NCI-H460 (cell line): ENCODE measurements at regions not wholly inside any gene's neighbourhood (a gene's known extent, or its start where the extent isn't known, plus 50 kb on each side); places are given as distances from the start of the nearest gene placed in this dataset.
"Not testable (repeated sequence)": the region's sequence is repeated elsewhere in the genome, so short reads cannot be mapped to it uniquely, and the experiment has no call there.

Source experiments
- DNase-seq: peaks from one replicate; pipeline ENCODE4 v3.0.0-alpha.2; 2016; ENCODE audit warnings: low read depth; ENCODE audit errors: extremely low read depth

- no peak for DNase-seq
These were observed 696.3 kb upstream of the AGA start for GRCh38 chr4:178138491-178138890.

DNA sequence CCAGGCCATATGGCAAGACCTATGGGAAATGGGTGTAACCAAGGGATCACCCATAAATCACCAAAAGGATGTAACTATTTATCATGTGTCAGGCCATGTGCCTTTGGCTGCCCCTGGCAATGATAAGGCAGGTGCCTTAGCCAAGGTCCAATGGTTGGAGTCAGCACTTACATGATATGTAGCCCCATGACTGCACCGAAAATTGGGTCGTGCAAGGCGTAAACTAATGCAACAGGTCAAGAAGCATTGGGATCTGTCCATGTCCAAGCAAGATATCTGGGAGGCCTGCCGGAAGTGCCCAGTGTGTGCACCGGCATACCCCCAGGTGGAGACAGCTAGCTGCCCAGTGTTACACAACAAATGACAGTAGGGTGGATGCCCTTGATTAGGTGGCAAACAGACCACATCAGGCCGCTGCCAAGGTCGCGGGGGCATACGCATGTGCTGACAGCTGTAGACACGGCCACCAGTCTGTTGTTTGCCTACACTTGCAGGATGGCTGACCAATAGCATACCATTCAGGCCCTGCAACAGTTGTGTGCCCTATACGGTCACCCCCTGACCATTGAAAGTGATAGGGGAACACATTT is 698.2 kb upstream of the AGA start:
- DNase-seq: no peak

DNA sequence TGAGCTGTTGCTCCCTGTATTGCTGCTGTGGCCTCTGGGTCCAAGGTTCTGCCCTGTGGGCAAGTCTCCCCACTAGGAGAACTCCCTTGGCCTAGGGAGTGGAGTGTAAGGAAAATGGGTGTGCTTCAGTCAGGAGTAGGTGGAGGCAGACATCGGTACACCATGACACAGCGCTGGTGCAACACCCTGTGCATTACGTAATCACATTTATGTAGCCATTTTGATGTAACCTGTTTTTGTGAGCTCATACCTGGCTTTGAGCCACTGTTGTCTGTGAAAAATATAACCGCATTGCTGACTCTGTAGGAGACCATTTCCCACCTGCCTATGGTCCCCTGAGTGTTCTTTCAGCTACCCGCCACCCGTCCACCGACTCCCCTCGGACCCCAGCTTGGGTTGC is 700.5 kb upstream of the AGA start:
- no peak for DNase-seq

DNA sequence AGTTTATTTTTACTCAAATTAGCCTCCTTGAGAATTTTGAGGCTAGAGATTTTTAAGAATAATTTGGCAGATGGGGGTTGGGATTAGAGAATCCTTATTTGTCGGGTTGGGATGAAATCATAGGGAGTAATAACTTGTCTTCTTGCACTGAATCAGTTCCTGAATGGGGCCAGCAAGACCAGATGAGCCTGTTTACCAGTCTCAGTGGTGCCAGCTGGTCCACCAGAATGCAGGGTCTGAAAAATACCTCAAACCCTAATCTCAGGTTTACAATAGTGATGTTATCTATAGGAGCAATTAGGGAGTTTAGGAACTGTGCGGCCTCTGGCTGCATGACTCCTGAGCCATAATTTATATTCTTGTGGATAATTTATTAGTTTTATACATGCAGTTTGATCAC is 705.9 kb upstream of the AGA start:
- no peak for DNase-seq

- no peak for DNase-seq
These were observed 723.2 kb upstream of the AGA start for GRCh38 chr4:178165251-178165950.

- no peak for DNase-seq
These were observed 723.7 kb upstream of the AGA start for GRCh38 chr4:178165951-178166308.

DNA sequence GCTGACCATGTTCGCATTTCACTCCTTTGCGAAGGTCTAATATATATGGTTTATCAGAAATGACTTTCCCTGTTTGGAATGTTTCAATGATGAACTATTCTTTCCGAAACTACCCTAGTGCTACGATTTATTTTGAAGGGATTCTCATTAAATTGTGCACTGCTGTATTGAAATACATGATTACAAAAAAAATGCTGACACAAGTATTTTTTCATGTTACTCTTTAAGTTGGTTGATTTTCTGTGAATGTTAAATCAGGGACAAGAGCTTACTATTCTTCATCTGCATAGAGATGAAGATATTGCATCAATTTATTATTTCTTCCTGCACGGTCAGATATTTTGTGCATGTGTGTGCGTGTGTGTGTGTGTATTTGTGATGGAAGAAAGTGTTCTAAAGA is 731.5 kb upstream of the AGA start:
- no peak for DNase-seq

GRCh38 chr4:178174756-178175155 is 732.5 kb upstream of the AGA start:
- DNase-seq: no peak

GRCh38 chr4:178185517-178185916 is 743.3 kb upstream of the AGA start:
- no peak for DNase-seq

GRCh38 chr4:178192611-178193010 is 750.4 kb upstream of the AGA start:
- no peak for DNase-seq

- DNase-seq: no peak
These were observed 754.6 kb upstream of the AGA start for GRCh38 chr4:178196751-178197374.

DNA sequence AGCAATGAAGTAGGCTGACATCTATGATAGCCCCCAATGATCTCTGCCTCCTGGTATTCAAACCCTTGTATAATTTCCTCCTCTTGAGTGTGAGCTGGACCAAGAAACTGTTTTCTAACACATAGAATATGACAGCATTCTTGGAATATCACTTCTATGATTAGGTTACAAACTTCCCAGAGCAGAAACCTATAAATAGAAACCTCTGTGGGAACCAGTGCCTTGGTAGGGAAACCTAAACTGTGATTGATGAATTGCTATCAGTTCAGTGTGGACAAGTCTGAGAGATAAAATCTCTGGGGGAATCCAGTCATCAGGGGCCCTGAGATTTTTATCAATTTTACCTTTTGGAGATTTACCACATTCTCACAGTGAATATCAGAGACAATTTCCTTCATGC is 756.5 kb upstream of the AGA start:
- no peak for DNase-seq

DNA sequence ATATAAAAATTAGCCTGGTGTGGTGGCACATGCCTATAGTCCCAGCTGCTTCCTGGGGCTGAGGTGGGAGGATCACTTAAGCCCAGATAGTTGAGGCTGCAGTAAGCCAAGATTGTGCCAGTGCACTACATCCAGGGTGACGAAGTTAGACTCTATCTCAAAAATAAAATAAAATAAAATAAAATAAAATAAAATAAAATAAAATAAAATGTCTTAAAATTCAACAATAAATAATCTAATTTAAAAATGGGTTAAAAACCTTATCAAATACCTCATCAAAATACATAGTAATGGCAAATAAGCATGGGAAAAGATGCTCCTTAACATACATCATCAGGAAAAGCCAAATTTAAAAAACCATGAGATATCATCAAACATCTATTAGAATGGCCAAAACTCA is 760.2 kb upstream of the AGA start:
- no peak for DNase-seq

- no peak for DNase-seq
These were observed 763.6 kb upstream of the AGA start for GRCh38 chr4:178205826-178206225.

- DNase-seq: no peak
These were observed 773.1 kb upstream of the AGA start for GRCh38 chr4:178215309-178215708.

DNA sequence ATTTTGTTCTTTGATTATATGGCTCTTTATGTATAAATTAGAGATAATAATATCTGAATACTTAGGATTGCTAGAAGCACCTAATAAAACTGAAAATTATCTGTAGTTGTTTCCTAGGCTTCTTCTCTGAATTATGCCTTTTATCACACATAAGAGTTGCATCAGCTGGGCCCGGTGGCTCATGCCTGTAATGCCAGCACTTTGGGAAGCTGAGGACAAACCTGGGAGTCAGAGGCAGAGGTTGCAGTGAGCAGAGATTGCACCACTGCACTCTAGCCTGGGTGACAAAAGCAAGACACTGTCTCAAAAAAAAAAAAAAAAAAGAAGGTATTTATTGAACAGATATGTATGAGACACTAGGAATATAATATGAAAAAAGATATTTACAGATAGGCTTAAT is 773.5 kb upstream of the AGA start:
- no peak for DNase-seq

DNA sequence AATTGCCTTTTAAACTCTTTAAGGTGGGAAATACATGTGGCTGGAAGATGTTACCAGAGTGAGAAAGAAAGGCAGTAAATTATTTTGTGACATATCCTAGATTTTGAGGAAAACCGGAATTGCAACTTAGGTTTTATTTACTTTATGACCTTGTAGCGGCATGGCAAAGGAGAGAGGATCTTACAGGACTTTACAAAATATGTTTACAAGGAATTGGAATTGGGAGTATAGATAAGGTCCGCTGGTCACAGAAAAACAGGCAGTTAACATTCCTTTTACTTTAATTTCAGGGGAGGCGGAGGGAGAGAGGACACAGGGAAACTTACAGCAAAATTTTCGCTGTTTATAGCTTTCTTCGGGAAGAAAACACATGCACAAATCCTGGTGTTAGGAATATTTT is 784.2 kb upstream of the AGA start:
- DNase-seq: not testable (repeated sequence)

DNA sequence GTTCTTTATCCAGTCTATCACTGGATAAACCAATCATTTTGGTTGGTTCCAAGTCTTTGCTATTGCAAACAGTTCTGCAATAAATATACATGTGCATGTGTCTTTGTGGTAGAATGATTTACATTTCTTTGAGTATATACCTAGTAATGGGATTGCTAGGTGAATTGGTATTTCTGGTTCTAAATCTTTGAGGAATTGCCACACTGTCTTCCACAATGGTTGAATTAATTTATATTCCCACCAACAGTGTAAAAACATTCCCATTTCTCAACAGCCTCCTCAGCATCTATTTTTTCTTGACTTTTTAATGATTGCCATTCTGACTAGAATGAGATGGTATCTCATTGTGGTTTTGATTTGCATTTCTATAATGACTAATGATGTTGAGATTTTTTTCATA is 791.7 kb upstream of the AGA start:
- DNase-seq: no peak

- DNase-seq: no peak
These were observed 798.7 kb upstream of the AGA start for GRCh38 chr4:178240891-178241290.

DNA sequence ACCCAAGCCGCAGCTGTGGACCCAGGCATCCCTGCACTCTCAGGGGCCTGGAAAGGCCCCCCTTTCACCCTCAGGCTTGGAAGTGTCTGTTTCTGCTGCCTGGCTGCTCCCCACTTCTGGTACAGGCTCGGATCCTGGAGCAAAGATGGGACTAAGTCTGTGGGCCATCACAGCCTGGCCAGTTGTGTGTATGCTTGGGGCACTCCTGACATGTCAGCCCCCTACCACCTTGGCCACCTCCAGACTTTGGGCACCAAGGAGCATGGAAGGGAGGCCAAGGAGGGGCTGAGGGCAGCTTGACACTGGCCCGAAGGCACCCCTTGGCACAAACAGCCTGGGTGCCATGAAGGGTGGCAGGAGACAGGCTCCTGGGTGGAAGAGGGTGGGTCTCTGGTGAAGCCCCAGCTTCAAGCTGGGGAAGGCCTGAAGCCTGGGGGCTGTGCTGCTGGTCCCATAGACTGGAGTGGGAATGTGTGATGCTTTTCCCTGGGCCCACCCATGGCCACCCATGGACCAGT is 799.4 kb upstream of the AGA start:
- DNase-seq: no peak

DNA sequence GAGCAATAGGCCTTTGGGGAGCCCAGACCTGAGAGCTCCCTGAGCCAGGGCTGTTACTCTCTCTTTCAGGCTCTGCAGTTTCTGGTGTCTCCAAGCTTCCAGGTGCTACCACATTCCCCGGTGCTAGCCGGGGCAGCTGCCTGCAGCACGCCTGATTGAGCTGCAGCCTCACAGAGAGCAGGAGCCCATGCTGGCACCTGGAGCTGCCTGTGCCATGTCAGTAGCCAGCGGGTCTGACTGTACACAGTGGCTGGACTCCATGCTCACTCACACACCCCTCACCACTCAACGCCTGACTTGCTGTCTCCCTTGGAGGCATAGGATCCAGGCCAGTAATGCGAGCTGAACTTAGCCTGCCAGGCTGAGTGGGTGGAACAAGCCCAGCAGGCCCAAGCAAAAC is 800.4 kb upstream of the AGA start:
- DNase-seq: no peak

- DNase-seq: no peak
These were observed 802.5 kb upstream of the AGA start for GRCh38 chr4:178244785-178245184.
